HT1080 (cell line): ENCODE measurements at regions not wholly inside any gene's neighbourhood (a gene's known extent, or its start where the extent isn't known, plus 50 kb on each side); places are given as distances from the start of the nearest gene placed in this dataset.
A peak's percentile ranks its signal among the peaks of the same experiment; 100 is the strongest.

ENCODE experiments used
- DNase-seq: peaks from one replicate; pipeline ENCODE4 v3.0.0-alpha.2; 2015; ENCODE audit warnings: low read depth

DNA sequence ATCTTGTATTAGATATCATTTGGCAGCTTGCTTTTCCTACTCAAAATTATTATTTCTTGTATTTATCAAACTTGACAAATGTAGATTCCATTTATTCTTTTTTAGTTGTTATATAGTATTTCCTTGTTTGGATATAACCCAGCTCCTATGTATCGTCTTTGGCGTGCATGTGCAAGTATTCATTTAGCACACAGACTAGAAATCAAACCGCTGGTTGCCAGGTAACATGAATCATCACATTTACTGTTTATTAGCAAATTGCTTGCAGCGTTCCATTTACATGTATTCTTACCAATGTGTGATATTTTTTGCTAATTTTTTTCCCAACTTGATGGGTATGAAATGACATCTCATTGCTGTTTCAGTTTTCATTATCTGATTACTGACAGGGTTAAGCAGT is 2089.7 kb upstream of the CELF4 start:
- no peak for DNase-seq

DNA sequence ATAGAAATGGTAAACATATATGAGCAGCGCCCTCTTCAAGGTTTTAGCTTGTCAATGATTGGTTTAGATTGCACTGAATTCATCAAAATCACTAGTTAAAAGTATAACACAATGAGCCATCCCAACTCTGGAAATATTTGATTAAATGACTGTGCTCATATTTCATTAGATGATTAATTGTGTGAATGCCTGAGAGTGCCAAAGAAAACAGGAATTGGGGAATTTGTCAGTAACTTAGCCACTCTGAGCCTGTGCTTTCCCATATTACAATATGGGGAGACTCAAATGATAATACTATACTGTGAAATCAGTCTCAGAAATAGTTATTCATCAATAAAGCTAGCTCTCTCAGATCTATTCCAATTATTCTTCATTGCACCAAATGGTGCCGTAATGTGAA is 2087.6 kb upstream of the CELF4 start:
- no peak for DNase-seq

DNA sequence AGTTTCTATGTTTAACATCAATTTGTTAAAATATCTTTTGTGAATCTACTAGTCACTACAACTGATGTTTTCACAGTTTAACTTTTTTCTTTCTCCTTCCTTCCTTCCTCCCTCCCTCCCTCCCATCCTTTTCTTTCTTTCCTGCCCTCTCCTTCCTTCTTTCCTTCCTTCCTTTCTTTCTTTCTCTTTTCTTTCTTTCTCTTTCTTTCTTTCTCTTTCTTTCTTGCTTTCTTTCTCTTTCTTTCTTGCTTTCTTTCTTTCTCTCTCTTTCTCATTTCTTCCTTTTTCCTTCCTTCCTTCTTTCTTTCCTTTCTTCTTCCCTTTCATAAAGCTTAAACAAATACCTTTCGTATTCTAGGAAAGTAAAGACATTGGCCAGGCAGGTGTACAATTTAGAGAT is 2083.0 kb upstream of the CELF4 start:
- no peak for DNase-seq

DNA sequence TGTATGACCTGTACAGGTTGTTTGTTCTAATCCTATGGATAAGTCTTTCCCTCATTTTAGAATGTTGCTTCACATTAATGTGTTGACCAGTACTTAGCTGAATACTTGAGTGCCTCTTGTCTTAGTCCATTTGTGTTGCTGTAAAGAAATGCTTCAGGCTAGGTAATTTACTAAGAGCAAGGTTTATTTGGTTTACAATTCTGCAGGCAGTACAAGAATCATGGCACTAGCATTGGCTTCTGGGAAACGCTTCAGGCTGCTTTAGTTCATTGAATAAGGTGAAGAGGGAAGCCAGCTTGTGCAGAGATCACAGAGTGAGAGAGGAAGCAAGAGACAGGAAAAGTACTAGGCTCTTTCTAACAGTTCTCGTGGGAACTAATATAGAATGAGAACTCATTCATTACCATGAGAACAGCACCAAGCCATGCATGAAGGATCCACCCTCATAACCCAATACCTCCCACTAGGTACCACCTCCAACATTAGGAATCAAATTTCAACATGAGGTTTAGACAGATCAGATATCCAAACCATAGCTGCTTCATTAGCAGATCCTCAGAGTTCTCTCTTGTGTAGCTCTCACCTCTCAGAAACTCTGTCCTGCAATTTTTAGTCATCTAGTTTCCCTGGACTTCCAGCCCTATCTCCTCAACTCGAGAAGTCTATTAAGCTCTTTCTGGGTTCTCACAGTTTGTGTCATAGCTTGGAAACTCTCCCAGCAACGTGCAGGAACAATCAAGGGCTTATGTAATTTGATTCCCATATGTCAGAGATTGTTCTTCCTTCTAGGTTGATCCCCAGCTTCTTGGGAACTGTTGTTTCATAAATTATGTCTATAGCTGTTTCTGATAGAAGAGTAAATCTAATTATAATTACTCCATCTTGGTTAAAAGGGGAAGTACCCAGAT is 2082.3 kb upstream of the CELF4 start:
- DNase-seq: peak; percentile 90

DNA sequence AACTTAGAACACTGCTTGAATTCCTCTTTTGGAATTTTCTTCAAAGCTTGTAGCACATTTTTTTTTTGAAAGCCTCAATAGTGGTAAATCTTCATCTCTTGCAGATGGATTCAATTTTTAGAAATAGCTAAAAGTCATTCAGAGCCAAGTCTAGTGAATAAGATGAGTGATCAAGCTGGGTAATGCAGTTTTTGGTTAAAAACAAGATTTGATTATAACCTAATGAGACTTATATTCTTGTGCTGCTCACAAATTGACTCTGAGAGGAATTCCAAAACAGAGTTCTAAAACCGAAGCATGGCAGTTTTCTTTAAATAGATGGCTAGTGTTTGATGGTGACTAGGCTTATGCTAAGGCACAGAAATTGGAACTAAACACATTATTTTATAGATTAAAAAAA is 2072.6 kb upstream of the CELF4 start:
- no peak for DNase-seq

DNA sequence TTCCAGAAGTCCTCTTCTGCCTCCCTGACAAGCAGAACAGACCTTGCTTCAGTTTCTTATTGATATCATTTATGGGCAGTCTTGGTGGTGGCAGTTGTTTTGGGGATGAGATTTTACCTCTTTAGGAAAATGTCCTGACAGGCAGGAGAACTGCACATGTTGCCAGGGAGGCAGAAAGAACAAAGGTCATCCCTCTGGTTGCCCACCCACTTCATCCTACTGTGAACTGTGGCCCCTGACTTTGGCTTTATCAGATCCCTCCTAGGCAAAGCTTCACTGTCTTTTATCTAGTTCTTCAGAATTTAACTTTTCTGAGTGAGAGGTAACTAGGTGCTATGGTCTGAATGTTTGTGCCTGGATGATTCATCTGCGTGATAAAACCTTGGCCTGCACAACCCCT is 2071.3 kb upstream of the CELF4 start:
- DNase-seq: no peak

DNA sequence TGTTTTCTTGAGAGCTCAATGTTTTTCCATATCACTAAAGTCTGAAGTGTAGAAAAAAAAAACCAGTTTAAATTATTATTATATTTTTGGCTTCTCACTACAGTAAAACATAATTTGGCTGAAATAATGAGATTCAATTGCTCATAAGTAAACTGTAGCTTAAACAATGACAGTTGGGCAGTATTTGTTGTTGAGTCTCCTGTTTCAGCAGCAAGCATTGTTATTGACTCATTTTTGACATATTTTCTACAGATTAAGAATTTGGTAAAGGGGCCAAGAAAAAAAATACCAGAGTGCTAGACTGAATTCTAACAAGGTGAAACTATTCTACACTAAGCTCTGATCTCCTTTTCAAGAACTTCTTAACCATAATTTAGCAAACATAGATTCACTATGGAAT is 2070.4 kb upstream of the CELF4 start:
- no peak for DNase-seq

DNA sequence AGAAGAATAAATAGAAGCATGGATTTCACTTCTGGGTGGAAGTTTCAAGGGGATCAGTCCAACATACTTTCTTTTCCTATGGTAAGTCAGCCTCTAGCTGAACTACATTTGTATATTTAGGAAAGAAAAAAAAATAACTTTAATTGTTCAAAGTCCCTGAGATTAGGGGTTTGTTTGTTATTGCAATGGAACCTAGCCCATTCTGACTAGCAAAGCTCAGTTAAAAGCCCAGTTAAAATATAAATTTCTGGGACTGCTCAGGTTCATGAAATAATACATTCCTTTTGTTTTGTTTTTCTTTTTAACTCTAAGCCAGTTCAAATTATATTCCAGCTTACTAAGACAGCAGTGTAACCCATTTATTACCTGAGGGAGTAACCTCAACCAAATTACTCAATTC is 2069.6 kb upstream of the CELF4 start:
- no peak for DNase-seq

DNA sequence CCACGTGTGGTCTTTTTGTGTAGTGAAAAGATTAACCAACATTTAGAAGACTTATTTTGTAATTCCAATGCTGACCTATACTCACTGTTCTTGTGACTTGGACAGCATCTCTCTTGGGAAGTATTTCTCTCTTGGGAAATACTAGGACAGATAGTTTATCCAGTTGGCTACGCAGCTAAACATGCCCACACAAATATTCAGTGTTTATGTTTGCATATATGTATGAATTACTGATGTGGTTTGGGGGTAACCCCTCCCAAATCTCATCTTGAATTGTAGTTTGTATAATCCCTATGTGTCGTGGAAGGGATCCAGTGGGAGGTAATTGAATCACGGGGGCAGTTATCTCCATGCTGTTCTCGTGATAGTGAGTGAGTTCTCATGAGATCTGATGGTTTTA is 2062.3 kb upstream of the CELF4 start:
- no peak for DNase-seq

DNA sequence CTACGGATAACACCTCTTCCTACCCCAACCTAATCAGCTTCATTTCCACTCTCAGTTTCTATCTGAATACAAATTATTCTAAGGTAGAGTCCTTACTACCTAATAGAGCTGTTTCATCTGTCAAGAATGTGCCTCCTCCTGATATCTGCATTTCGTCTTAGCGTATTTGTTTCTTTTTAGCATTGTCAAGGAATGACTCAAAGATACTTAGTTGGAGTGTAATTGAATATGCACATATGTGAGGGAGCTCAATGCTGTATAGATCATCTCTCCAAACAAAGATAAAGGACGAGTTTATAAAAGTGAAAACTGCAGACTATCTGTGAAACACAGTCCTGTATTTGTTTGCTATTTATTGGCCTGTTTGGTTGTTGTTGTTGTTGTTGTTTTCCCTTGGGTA is 2059.4 kb upstream of the CELF4 start:
- peak; percentile 67 for DNase-seq

DNA sequence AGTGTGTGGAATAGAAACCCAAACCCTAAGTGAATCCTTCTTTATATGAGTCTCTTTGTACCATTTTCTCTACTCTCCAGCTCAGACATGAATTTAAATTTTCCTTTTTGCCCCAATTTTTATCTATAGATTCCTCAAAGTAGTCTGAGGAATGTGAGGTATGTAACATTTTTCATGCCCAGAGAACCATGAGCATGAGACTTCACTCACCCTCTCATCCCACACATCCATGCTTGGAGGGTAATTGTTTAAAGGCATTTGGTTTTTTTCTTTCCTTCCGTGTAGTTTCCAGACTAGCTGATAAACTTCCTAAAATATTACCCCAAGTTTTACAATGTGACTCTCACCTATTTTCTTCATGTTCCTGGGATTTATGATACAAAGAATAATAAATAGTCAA is 2056.8 kb upstream of the CELF4 start:
- DNase-seq: no peak

DNA sequence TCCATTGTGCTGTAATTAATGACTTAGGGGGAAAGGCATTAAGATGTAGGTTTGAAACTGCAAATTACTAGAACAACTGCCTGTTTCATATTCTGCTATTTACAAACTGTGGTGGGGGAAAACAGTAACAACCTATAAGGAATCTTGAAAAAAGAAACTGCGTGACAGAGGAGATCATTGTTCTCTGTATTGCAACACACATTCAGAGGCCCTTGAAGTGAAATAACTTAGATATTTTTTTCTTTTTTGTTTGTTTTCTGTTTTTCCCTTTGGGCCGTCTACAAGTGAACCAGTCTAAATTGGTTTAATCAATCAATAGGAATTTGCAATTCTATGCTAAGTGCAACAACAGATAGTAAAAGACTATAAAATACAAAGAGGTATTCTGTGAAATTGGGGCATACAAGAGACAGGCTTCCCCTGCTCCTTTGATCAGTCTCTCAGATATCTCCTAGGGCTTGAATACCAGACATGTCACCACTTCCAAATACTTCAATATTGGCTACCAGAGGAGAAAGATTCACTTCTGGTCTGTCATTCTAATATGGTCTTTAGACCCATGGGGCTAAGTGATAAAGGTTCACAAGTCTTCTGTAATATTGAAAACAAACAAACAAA is 2055.1 kb upstream of the CELF4 start:
- no peak for DNase-seq

DNA sequence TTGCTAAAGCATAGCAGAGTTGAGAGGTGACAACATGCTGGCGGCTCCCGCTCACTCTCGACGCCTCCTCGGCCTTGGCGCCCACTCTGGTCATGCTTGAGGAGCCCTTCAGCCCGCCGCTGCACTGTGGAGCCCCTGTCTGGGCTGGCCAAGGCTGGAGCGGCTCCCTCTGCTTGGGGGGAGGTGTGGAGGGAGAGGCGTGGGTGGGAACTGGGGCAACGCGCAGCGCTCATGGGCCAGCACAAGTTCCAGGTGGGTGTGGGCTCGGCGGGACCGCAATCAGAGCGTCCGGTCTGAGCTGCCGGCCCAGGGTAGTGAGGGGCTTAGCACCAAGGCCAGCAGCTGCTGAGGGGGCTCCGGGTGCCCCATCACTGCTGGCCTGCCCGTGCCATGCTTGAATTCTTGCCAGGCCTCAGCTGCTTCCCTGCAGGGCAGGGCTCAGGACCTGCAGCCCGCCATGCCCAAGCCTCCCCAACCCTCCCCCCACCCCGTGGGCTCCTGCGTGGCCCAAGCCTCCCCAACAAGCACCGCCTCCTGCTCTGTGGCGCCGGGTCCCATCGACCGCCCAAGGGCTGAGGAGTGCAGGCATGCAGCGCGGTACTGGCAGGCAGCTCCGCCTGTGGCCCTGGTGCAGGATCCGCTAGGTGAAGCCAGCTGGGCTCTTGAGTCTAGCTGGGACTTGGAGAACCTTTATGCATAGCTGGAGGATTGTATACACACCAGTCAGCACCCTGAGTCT is 2052.8 kb upstream of the CELF4 start:
- DNase-seq: no peak

DNA sequence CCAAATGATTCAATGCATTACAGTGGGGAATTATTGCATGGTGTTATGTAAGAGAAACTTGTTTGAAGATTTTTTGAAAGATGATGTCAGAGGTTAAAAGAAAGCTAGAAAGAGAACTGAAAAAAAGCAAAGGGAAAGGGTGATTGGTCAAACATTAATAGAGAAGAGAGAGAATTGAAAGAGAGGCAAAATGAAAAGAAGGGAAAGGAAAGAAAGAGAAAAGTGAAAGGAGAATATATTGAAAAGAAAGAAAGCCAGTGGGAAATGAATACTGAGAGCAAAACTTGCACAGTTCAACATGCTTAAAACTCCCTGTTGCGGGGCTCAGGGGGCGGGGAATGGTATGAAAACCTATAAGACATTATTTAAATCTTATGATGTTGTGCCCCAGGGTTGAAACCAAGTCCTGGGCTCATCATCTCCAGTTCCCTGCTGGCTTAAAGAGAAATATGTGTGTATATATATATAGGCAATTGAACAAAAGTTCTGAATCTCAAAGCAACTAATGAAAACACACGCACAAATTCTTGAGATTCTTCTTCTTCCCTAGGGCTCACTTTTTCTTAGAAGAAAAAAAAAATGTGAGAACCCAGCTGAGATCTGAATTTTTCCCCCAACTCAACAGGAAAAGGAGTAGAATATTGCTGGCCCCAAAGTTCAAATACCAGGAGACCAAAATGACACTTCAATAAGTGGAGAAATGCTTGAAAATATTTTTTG is 2045.9 kb upstream of the CELF4 start:
- DNase-seq: no peak

DNA sequence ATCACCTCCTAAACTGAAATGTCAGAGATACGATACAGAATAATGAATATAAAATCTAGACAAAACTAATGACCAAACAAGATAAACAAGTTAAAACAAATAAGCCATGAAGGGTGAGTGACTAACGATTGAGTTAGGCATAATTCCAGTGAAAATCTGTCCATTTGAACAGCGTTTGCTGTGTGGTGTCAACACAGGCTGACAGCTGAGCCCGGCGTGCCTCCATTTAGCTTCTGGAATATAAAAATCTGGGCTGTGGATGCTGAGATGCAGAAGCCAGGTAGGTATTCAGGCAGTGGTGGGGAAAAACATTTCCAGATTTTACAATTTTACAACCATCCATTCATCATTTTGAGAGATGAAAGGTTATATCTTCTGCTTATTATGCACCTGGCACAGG is 2041.4 kb upstream of the CELF4 start:
- no peak for DNase-seq

DNA sequence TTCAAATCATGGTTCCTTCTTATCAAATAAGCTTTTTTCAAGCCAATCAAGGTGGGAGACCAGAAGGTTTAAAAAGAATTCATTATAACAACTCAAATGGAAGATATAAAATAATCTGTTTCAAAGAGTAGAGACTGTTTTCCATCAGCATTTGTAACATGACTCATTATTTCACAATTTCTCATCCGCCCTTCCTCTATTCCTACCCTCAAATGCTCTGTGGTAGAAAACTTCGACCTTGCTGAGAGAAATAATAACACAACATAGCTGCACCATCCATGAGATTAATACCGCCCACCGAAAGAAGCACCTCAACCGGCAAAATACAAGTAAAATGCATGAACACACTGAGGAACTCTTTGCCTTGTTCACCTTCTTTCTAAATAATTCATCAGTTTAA is 2039.2 kb upstream of the CELF4 start:
- DNase-seq: peak; percentile 60

DNA sequence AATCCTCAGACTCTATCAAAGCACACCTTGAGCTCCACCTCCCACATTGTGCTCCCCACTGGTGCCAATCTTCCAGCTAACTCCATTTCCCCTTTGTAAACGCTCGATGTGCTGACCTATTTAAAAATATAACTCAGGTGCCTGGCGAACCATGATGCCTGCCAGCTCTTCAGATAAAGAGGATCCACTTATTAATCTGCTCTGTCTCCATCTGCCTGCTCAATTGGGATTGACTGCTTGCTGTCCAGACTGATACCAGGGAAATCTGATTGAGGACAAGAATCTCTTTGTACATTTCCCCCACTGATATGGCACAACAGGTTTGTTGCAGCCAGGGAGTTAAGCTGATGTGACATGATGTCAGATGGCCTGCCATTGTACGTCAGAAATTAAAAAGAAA is 2036.5 kb upstream of the CELF4 start:
- no peak for DNase-seq

DNA sequence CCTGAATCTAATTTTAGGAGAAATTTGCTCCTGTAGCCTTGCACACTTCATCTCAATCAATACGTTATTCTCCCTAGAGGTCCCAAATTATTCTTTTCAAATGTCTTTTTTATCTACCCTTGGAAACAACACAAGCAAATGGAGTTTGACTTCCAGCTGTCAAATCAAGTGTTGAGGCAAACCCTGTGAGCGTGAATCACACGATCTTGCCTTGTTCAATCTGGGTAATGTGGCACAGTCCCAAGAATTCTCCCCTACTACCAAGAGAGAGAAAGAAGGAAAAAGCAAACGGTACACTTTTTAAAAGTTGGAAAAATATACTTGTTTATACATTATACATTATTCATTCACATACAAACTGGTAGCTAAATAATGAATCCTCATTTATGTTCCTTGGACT is 2035.3 kb upstream of the CELF4 start:
- no peak for DNase-seq

DNA sequence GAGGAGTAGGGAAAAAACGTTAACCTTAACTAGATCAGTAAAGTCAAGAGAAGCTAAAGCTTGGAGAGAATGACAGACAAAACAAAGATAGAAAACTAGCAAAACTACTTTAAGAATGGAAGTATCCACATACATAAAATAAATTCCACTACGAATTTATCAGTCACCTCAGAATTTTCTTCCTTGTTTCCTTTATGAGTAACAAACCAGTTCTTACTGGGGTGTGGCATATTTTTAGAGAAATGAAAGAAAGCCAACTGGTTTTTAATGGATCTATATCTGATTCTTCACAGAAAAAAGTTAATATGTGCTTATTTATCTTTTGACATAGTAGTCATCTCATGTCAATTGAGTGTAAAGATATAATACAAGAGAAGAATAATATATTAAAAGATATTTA is 2033.7 kb upstream of the CELF4 start:
- no peak for DNase-seq

DNA sequence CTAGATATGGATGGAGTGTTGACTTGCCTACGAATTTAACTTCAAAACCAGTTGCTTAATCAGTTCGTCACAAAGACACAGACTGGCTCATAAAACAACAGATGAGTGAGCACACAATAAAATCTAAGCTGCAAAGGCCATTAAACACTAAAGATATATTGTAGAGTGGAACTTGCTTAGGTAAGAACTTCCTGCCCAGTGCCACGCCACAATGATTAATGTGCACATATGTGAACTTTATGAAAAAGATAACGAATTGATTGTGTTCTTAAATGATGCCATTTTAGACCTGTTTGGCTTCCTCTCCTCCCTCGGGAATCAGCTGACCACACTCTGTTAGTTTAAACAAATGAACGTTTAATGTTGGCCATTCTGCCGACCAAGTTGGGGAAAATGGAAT is 2031.3 kb upstream of the CELF4 start:
- no peak for DNase-seq

DNA sequence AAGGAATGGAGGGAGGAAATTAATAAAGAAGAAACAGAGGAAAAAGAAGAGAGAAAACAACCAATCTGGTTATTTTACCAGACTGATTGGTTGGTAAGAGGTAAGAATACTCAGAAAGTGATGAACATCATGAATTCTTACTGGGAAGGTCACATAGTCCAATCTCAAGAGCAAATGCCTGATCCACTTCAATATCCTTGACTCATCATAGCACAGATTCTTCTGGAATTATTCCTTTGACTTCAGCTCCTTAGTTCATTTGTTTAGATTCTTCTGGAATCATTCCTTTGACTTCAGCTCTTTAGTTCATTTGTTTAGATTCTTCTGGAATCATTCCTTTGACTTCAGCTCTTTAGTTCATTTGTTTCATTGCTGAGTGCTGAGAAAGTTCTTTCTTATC is 2030.6 kb upstream of the CELF4 start:
- DNase-seq: no peak

DNA sequence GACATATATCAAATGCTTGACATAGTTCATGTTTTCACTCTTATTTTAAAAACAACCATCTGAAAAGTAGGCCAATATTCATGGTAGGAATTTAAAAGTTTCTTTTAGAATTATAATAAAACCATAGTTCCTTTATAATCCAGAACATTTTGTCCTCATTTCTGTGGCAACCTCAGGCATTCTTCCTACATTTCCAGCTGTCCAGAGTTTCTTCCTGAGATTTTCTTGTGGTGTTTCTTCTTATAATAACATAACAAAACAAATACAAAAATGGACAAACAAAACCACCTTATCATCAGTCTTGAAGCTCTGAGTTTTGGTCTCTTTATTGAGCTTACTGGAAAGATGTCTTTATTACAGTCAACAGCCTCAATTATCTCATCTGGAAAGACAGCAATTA is 2028.6 kb upstream of the CELF4 start:
- DNase-seq: no peak
